H9 (cell line): ENCODE measurements at regions not wholly inside any gene's neighbourhood (a gene's known extent, or its start where the extent isn't known, plus 50 kb on each side); places are given as distances from the start of the nearest gene placed in this dataset.

ENCODE experiments used
- DNase-seq: peaks from one replicate; pipeline ENCODE4 v3.0.0-alpha.2; 2017
- H2AFZ ChIP-seq: one replicate; pipeline ENCODE4 v1.6.1; 2013; ENCODE audit warnings: mild to moderate bottlenecking, low read length, control low read depth, moderate library complexity
- H2AK5ac ChIP-seq: 2 replicates; pipeline ENCODE4 v1.6.1; 2013; ENCODE audit warnings: low read length, control low read depth, mixed read lengths; ENCODE audit not compliant: insufficient read length
- H2BK120ac ChIP-seq: one replicate; pipeline ENCODE4 v1.6.1; 2013; ENCODE audit warnings: low read depth, mild to moderate bottlenecking, low read length, control low read depth, inconsistent platforms; ENCODE audit not compliant: poor library complexity, severe bottlenecking
- H2BK12ac ChIP-seq: 2 replicates; pipeline ENCODE4 v1.6.1; 2013; ENCODE audit warnings: low read length, control low read depth, mixed read lengths, low read depth; ENCODE audit not compliant: insufficient read length
- H2BK15ac ChIP-seq: 2 replicates; pipeline ENCODE4 v1.6.1; 2013; ENCODE audit warnings: low read depth, low read length, control low read depth
- H2BK20ac ChIP-seq: one replicate; pipeline ENCODE4 v1.6.1; 2013; ENCODE audit warnings: low read depth, mild to moderate bottlenecking, low read length, control low read depth, inconsistent platforms; ENCODE audit not compliant: poor library complexity, severe bottlenecking
- H2BK5ac ChIP-seq: 2 replicates; pipeline ENCODE4 v1.6.1; 2013; ENCODE audit warnings: low read length, control low read depth, mixed read lengths; ENCODE audit not compliant: insufficient read length
- H3K14ac ChIP-seq: 2 replicates; pipeline ENCODE4 v1.6.1; 2013; ENCODE audit warnings: low read length, control low read depth; ENCODE audit not compliant: insufficient read depth
- H3K18ac ChIP-seq: 2 replicates; pipeline ENCODE4 v1.6.1; 2013; ENCODE audit warnings: low read depth, mild to moderate bottlenecking, mixed read lengths, low read length, control low read depth; ENCODE audit not compliant: insufficient read length
- H3K23ac ChIP-seq: 2 replicates; pipeline ENCODE4 v1.6.1; 2013; ENCODE audit warnings: low read length, control low read depth, mixed read lengths, low read depth; ENCODE audit not compliant: insufficient read length
- H3K23me2 ChIP-seq: 2 replicates; pipeline ENCODE4 v1.6.1; 2013; ENCODE audit warnings: low read depth, mild to moderate bottlenecking, mixed read lengths, low read length, control low read depth; ENCODE audit not compliant: insufficient read length, poor library complexity, severe bottlenecking
- H3K27ac ChIP-seq: 2 replicates; pipeline ENCODE4 v1.5.1; 2013; ENCODE audit warnings: low read length, control low read depth, mixed read lengths, low read depth; ENCODE audit not compliant: insufficient read length
- H3K27me3 ChIP-seq: 2 replicates; pipeline ENCODE4 v1.6.1; 2013; ENCODE audit warnings: low read length, control low read depth, inconsistent platforms; ENCODE audit not compliant: insufficient read depth
- H3K4ac ChIP-seq: 2 replicates; pipeline ENCODE4 v1.6.1; 2013; ENCODE audit warnings: low read depth, mild to moderate bottlenecking, control low read depth, inconsistent platforms, low read length, moderate library complexity
- H3K4me1 ChIP-seq: 2 replicates; pipeline ENCODE4 v1.6.1; 2013; ENCODE audit warnings: low read length, control low read depth, inconsistent platforms; ENCODE audit not compliant: insufficient read depth
- H3K4me2 ChIP-seq: 2 replicates; pipeline ENCODE4 v1.6.1; 2013; ENCODE audit warnings: low read length, control low read depth, mixed read lengths; ENCODE audit not compliant: insufficient read length, insufficient read depth
- H3K56ac ChIP-seq: 2 replicates; pipeline ENCODE4 v1.6.1; 2013; ENCODE audit warnings: low read depth, mild to moderate bottlenecking, mixed read lengths, low read length, control low read depth; ENCODE audit not compliant: insufficient read length
- H3K79me1 ChIP-seq: 2 replicates; pipeline ENCODE4 v1.6.1; 2013; ENCODE audit warnings: low read depth, mild to moderate bottlenecking, moderate library complexity, low read length, control low read depth, inconsistent platforms; ENCODE audit not compliant: insufficient read depth, poor library complexity, severe bottlenecking
- H3K79me2 ChIP-seq: 2 replicates; pipeline ENCODE4 v1.6.1; 2013; ENCODE audit warnings: low read length, control low read depth, inconsistent platforms; ENCODE audit not compliant: insufficient read depth
- H3K9ac ChIP-seq: 2 replicates; pipeline ENCODE4 v1.6.1; 2013; ENCODE audit warnings: low read length, control low read depth, mixed read lengths; ENCODE audit not compliant: insufficient read length; ENCODE audit errors: extremely low read depth
- H3K9me3 ChIP-seq: one replicate; pipeline ENCODE4 v1.6.1; 2013; ENCODE audit warnings: low read depth, low read length, inconsistent platforms; ENCODE audit not compliant: control insufficient read depth
- H3T11ph ChIP-seq: one replicate; pipeline ENCODE4 v1.6.1; 2013; ENCODE audit warnings: mild to moderate bottlenecking, low read length, control low read depth, inconsistent platforms
- H4K20me1 ChIP-seq: one replicate; pipeline ENCODE4 v1.6.1; 2013; ENCODE audit not compliant: control insufficient read depth, insufficient read length, insufficient read depth
- H4K5ac ChIP-seq: 2 replicates; pipeline ENCODE4 v1.6.1; 2013; ENCODE audit warnings: low read depth, mild to moderate bottlenecking, mixed read lengths, low read length, control low read depth; ENCODE audit not compliant: insufficient read length
- H4K8ac ChIP-seq: replicated peaks from 2 replicates; pipeline ENCODE4 v1.6.1; 2013; ENCODE audit warnings: low read length, control low read depth, mixed read lengths, low read depth; ENCODE audit not compliant: insufficient read length
- H4K91ac ChIP-seq: 2 replicates; pipeline ENCODE4 v1.6.1; 2013; ENCODE audit warnings: low read depth, mild to moderate bottlenecking, moderate library complexity, mixed read lengths, low read length, control low read depth; ENCODE audit not compliant: insufficient read length
- H3K27ac Mint-ChIP-seq, 3 experiments: 2 replicates in 2 of 3; 3 replicates in 1 of 3; pipeline ENCODE4 v1.8.0; 2020 to 2021; ENCODE audit warnings: mixed read lengths in 3 of 3, mild to moderate bottlenecking in 1 of 3, moderate library complexity in 1 of 3
- H3K27me3 Mint-ChIP-seq: 2 replicates; pipeline ENCODE4 v1.8.0; 2021; ENCODE audit warnings: low read depth, mild to moderate bottlenecking, moderate library complexity, mixed read lengths
- H3K36me3 Mint-ChIP-seq, 3 experiments: 2 replicates in 2 of 3; 3 replicates in 1 of 3; pipeline ENCODE4 v1.8.0; 2020 to 2021; ENCODE audit warnings: low read depth in 3 of 3, mixed read lengths in 3 of 3; ENCODE audit not compliant: insufficient read depth in 1 of 3
- H3K4me1 Mint-ChIP-seq, 2 experiments: 2 replicates each; pipeline ENCODE4 v1.8.0; 2020; ENCODE audit warnings: mixed read lengths in 2 of 2
- H3K4me3 Mint-ChIP-seq, 2 experiments: 2 replicates in 1 of 2; 3 replicates in 1 of 2; pipeline ENCODE4 v1.8.0; 2020 to 2021; ENCODE audit warnings: mild to moderate bottlenecking in 2 of 2, mixed read lengths in 2 of 2, moderate library complexity in 1 of 2
- H3K9me3 Mint-ChIP-seq, 2 experiments: 2 replicates in 1 of 2; 3 replicates in 1 of 2; pipeline ENCODE4 v1.8.0; 2020; ENCODE audit warnings: mild to moderate bottlenecking in 2 of 2, mixed read lengths in 2 of 2, moderate library complexity in 1 of 2
- CTCF ChIP-seq: fragments of 200-600 bp; sonication (generic); conservative IDR thresholded peaks from 3 replicates; pipeline ENCODE4 v1.8.0; 2021; ENCODE audit warnings: antibody characterized with exemption, mild to moderate bottlenecking
- WGBS: extraction: QIAGEN DNeasy Blood & Tissue Kit; methylation state at CpG from one replicate; pipeline ENCODE4 v1.1.7; 2013; ENCODE audit warnings: missing lambda C conversion rate, low lambda C conversion rate, mixed read lengths; ENCODE audit not compliant: insufficient read length; ENCODE audit errors: extremely low coverage; 5-methylcytosine and 5-hydroxymethylcytosine counted together

GRCh38 chr10:81306971-81307782 lies 567.8 kb upstream of the NRG3 start:
- no peak overlapping the region for H3K56ac ChIP-seq
- H4K20me1 ChIP-seq, result no peaks in the 10 kb centered on the region
- no peak overlapping the region for H3K4me3 Mint-ChIP-seq
- peaks cover 0 to 2% of the 10 kb centered on the region in 2 experiments; a peak in 2 of 5 replicates for H3K9me3 Mint-ChIP-seq
- no peak overlapping the region for H4K5ac ChIP-seq
- no peaks in the 10 kb centered on the region for H3K23me2 ChIP-seq
- H3K9ac ChIP-seq, result no peak overlapping the region
- no peak overlapping the region for H3K4me2 ChIP-seq
- no peaks in the 10 kb centered on the region for H3K79me2 ChIP-seq
- no CpG with 5 or more reads among the region's 4 CpGs for WGBS
- H2AK5ac ChIP-seq, result no peak overlapping the region
- no peaks in the 10 kb centered on the region for H3K27me3 ChIP-seq
- no peak for DNase-seq
- H2BK12ac ChIP-seq, result no peak overlapping the region
- H3K27ac Mint-ChIP-seq, result no peak overlapping the region
- no peak overlapping the region for H2BK5ac ChIP-seq
- H2BK120ac ChIP-seq, result no peak overlapping the region
- H4K8ac ChIP-seq, result no peak overlapping the region
- H3K79me1 ChIP-seq, result no peaks in the 10 kb centered on the region
- no peak overlapping the region for H2BK20ac ChIP-seq
- H2AFZ ChIP-seq, result no peak overlapping the region
- H3K27me3 Mint-ChIP-seq, result no peaks in the 10 kb centered on the region; the same call in 1 of the 2 replicates
- H3K4ac ChIP-seq, result no peak overlapping the region
- H3K4me1 ChIP-seq, result no peaks in the 10 kb centered on the region
- H3K18ac ChIP-seq, result no peak overlapping the region
- no peak overlapping the region for H3T11ph ChIP-seq
- no peak for TF ChIP-seq CTCF
- no peak overlapping the region for H3K14ac ChIP-seq
- H3K36me3 Mint-ChIP-seq, result peaks cover 2 to 4% (median 2%) of the 10 kb centered on the region in 3 experiments; a peak in 3 of 7 replicates
- no peak overlapping the region for H2BK15ac ChIP-seq
- H3K23ac ChIP-seq, result no peak overlapping the region
- no peaks in the 10 kb centered on the region for H3K4me1 Mint-ChIP-seq
- no peak overlapping the region for H4K91ac ChIP-seq
- H3K9me3 ChIP-seq, result no peaks in the 10 kb centered on the region
- no peak overlapping the region for H3K27ac ChIP-seq
